Vagina (tissue), 2 donors: ENCODE measurements at regions not wholly inside any gene's neighbourhood (a gene's known extent, or its start where the extent isn't known, plus 50 kb on each side); places are given as distances from the start of the nearest gene placed in this dataset.
"Not testable (repeated sequence)": the region's sequence is repeated elsewhere in the genome, so short reads cannot be mapped to it uniquely, and the experiment has no call there.

Source experiments
- DNase-seq, 2 donors: peaks; one replicate each; pipeline ENCODE4 v3.0.0-alpha.2; 2017; ENCODE audit errors: extremely low spot score in 2 of 2
- H3K27ac ChIP-seq: fragments of 200-600 bp; sonication (generic); one replicate; pipeline ENCODE4 v1.5.1; 2019
- H3K27me3 ChIP-seq: fragments of 200-600 bp; sonication (generic); one replicate; pipeline ENCODE4 v1.5.1; 2019
- H3K36me3 ChIP-seq, 2 donors: fragments of 200-600 bp; sonication (generic); one replicate each; pipeline ENCODE4 v1.5.1; 2017 to 2019
- H3K4me1 ChIP-seq: fragments of 200-600 bp; sonication (generic); one replicate; pipeline ENCODE4 v1.5.1; 2019
- H3K4me3 ChIP-seq, 2 donors: fragments of 200-600 bp; sonication (generic); 1 replicate in 1 of 2; 2 replicates in 1 of 2; pipeline ENCODE4 v1.5.1; 2016 to 2019
- H3K9me3 ChIP-seq: fragments of 200-600 bp; sonication (generic); one replicate; pipeline ENCODE4 v1.5.1; 2019
- CTCF ChIP-seq, 3 experiments: fragments of 450-650 bp in 2 of 3; fragments of 200-600 bp in 1 of 3; sonication (generic) in 1 of 3; IDR thresholded peaks; one replicate each; pipeline ENCODE4 v1.5.1; 2017 to 2019; ENCODE audit warnings: antibody characterized with exemption in 3 of 3, mild to moderate bottlenecking in 2 of 3, moderate library complexity in 2 of 3
- POLR2A ChIP-seq, 2 donors: fragments of 450-650 bp; IDR thresholded peaks; one replicate each; pipeline ENCODE4 v1.6.1; 2017; ENCODE audit warnings: antibody characterized with exemption in 2 of 2, mild to moderate bottlenecking in 2 of 2, moderate library complexity in 2 of 2
- POLR2AphosphoS5 ChIP-seq, 2 donors: sonication (generic); formaldehyde crosslinking; IDR thresholded peaks; one replicate each; pipeline ENCODE4 v1.9.0; 2017; ENCODE audit warnings: antibody characterized with exemption in 2 of 2, mild to moderate bottlenecking in 2 of 2, low read depth in 1 of 2; ENCODE audit not compliant: insufficient read depth in 1 of 2
- intact Hi-C: fragments of 100-400 bp; cut with DNase I; formaldehyde crosslinking; loops from one replicate; pipeline ENCODE4 v1.15.1; 2023

DNA sequence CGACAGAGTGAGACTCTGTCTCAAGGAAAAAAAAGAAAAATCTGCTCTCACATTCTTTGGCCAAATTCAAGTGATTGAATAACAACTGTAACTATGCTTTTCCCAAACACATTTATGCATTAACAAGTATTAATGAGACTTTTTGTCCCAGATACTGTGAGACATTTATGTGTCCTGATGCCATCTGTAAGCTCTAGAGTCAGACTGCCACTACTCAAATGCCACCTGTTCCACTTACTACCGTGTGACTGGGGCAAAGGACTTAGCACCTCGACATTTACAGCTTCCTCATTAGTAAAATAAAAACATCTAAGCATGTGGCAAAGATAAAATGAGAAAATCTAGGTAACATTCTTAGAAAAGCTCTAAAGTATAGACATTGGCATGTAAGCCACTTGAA, 178.1 kb upstream of the MARCKS start:
- intact Hi-C loops: no loop called here
- Histone ChIP-seq H3K36me3 (no peaks in the 10 kb centered on the region), H3K4me3 (no peak overlapping the region), H3K27me3 (no peaks in the 10 kb centered on the region), H3K27ac (no peak overlapping the region), H3K9me3 (no peaks in the 10 kb centered on the region), H3K4me1 (no peaks in the 10 kb centered on the region)
- no peak for TF ChIP-seq POLR2A (IDR thresholded peaks at IDR 0.05)
- TF ChIP-seq CTCF (IDR thresholded peaks at IDR 0.05): no peak
- TF ChIP-seq POLR2AphosphoS5 (IDR thresholded peaks at IDR 0.05; ENCODE audit: insufficient read depth in 1 of 2, low read depth in 1 of 2): no peak
- DNase-seq: no peak

- no peak overlapping the region for H3K27ac ChIP-seq
- H3K36me3 ChIP-seq: no peaks in the 10 kb centered on the region
- intact Hi-C loops: no loop called here
- TF ChIP-seq POLR2AphosphoS5 (IDR thresholded peaks at IDR 0.05; ENCODE audit: insufficient read depth in 1 of 2, low read depth in 1 of 2): no peak
- TF ChIP-seq POLR2A (IDR thresholded peaks at IDR 0.05): no peak
- DNase-seq: no peak
- no peaks in the 10 kb centered on the region for H3K27me3 ChIP-seq
- H3K4me3 ChIP-seq: no peak overlapping the region
- H3K9me3 ChIP-seq: no peaks in the 10 kb centered on the region
- no peaks in the 10 kb centered on the region for H3K4me1 ChIP-seq
Measured at GRCh38 chr6:113680301-113680700, 176.8 kb upstream of the MARCKS start.

- no peaks in the 10 kb centered on the region for H3K9me3 ChIP-seq
- intact Hi-C loops: no loop called here
- no peaks in the 10 kb centered on the region for H3K27me3 ChIP-seq
- H3K36me3 ChIP-seq: no peaks in the 10 kb centered on the region
- H3K4me1 ChIP-seq: no peaks in the 10 kb centered on the region
- no peak for TF ChIP-seq CTCF (IDR thresholded peaks at IDR 0.05)
- TF ChIP-seq POLR2A (IDR thresholded peaks at IDR 0.05): no peak
- no peak for TF ChIP-seq POLR2AphosphoS5 (IDR thresholded peaks at IDR 0.05; ENCODE audit: insufficient read depth in 1 of 2, low read depth in 1 of 2)
- DNase-seq: no peak
- H3K4me3 ChIP-seq: no peak overlapping the region
- H3K27ac ChIP-seq: no peak overlapping the region
Measured at GRCh38 chr6:113683968-113684367, 173.2 kb upstream of the MARCKS start.

DNA sequence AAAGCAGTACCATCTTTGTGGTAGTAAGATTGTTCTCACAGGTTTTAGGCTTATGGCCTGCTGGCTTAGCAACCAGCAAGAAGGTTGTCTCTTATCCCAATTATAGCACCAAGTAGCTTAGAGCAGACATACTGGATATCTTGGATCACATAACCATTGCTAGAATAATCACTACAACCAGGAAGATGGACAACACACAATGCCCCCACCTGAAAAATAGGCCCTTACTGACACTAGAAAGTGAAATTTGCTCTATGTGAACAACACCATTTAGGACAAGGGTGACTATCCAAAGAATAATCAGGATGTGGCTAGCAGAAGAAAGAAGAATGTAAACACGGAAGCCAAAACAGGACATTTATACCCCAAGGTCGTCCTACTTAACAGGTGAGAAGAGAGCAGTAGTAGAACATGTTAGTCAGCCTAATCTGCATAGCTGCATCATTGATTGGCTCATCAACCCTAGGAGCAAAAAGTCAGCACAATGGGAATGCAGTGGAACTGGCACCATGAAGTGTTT, 172.7 kb upstream of the MARCKS start:
- Histone ChIP-seq H3K9me3 (no peaks in the 10 kb centered on the region), H3K27ac (no peak overlapping the region), H3K4me3 (no peak overlapping the region), H3K36me3 (no peaks in the 10 kb centered on the region), H3K4me1 (no peaks in the 10 kb centered on the region), H3K27me3 (no peaks in the 10 kb centered on the region)
- intact Hi-C loops: no loop called here
- no peak for DNase-seq
- TF ChIP-seq POLR2AphosphoS5 (IDR thresholded peaks at IDR 0.05; ENCODE audit: insufficient read depth in 1 of 2, low read depth in 1 of 2) (no peak), POLR2A (IDR thresholded peaks at IDR 0.05) (no peak), CTCF (IDR thresholded peaks at IDR 0.05) (no peak)

GRCh38 chr6:113686049-113686448, 171.1 kb upstream of the MARCKS start:
- TF ChIP-seq CTCF (IDR thresholded peaks at IDR 0.05) (no peak), POLR2AphosphoS5 (IDR thresholded peaks at IDR 0.05; ENCODE audit: insufficient read depth in 1 of 2, low read depth in 1 of 2) (no peak), POLR2A (IDR thresholded peaks at IDR 0.05) (no peak)
- intact Hi-C loops: no loop called here
- Histone ChIP-seq H3K4me1 (no peaks in the 10 kb centered on the region), H3K27ac (no peak overlapping the region), H3K9me3 (no peaks in the 10 kb centered on the region), H3K36me3 (no peaks in the 10 kb centered on the region), H3K4me3 (no peak overlapping the region), H3K27me3 (no peaks in the 10 kb centered on the region)
- DNase-seq: no peak

DNA sequence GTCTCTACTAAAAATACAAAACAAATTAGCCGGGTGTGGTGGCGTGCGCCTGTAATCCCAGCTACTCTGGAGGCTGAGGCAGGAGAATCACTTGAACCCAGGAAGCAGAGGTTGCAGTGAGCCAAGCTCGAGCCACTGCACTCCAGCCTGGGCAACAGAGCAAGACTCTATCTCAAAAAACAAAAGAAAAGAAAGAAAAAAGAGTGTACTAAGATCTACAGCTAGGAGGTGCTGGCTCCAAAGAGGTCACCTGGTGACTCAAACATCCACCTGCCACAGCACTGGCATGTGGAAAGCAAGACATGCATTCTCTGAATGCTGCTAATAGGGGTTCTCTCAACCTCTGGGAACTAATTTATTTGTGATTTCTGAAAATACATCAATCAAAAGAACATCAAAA, 167.5 kb upstream of the MARCKS start:
- intact Hi-C loops, H3K36me3 ChIP-seq, H3K27ac ChIP-seq, H3K9me3 ChIP-seq, DNase-seq, H3K27me3 ChIP-seq, H3K4me3 ChIP-seq: not testable (repeated sequence)
- peaks cover 10% of the 10 kb centered on the region for H3K4me1 ChIP-seq
